GM18951 (cell line): ENCODE measurements at regions not wholly inside any gene's neighbourhood (a gene's known extent, or its start where the extent isn't known, plus 50 kb on each side); places are given as distances from the start of the nearest gene placed in this dataset.

Source experiments
- POLR2A ChIP-seq: IDR thresholded peaks from 4 replicates; pipeline ENCODE4 v1.6.1; 2011; ENCODE audit warnings: mild to moderate bottlenecking; ENCODE audit not compliant: insufficient read length, insufficient read depth; ENCODE audit errors: extremely low read depth
- in situ Hi-C: fragments of 300-500 bp; cut with MboI; formaldehyde crosslinking; loops from one replicate; pipeline ENCODE4 v1.12.0; 2022; ENCODE audit warnings: low sequenced_read_pairs, mixed read lengths, inconsistent platforms; ENCODE audit not compliant: unreplicated experiment

- in situ Hi-C loops, result no loop called here
- TF ChIP-seq POLR2A, result no peak
These were observed 258.4 kb upstream of the FAM83B start for GRCh38 chr6:54588176-54588575.

DNA sequence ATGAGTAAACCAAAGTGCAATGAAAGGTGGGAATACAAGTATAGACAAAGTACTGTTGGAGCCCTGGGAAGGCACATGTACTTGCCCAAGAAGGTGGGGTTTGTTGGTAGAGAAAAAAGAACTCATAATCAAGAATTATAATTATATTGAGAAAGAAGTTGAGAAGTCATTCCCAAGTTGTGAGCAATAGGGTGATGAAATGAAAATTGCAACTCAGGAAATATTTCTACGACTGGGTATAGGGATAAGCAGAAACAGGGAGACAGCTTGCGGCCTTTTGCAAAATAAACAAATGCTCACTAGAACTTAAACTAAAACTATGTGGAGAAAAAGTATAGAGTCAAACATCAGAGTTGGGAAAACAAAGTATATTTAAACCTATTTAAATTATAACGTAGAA is 250.7 kb upstream of the FAM83B start:
- in situ Hi-C loops, result no loop called here
- TF ChIP-seq POLR2A, result no peak

DNA sequence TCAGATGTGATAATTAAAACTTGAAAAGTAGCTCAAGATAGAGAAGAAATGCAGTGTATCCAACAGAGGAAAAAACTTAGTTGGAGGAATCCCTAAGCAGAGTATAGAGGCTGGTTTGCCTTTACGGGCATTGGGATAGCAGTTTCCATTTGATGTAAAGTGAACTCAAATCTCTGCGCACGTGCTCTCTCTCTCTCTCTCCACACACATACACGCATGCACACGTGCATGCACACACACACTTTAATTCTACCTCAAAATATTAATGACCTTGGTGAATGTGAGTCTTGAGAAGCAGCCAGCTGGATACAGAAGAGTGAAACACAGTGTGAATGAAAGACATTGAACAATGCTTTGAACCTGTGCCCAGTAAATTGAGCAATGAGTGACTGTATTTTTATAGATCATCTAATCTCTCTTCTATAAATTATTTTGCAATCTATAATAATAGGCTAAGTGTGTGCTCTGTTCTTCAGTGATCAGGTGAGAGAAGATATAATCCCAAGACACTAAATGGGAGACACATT is 247.7 kb upstream of the FAM83B start:
- in situ Hi-C loops, result no loop called here

GRCh38 chr6:54601600-54602300 is 244.8 kb upstream of the FAM83B start:
- no peak for TF ChIP-seq POLR2A
- in situ Hi-C loops, result no loop called here

More for the DNA sequence above, 247.7 kb upstream of the FAM83B start:
- no peak for TF ChIP-seq POLR2A

DNA sequence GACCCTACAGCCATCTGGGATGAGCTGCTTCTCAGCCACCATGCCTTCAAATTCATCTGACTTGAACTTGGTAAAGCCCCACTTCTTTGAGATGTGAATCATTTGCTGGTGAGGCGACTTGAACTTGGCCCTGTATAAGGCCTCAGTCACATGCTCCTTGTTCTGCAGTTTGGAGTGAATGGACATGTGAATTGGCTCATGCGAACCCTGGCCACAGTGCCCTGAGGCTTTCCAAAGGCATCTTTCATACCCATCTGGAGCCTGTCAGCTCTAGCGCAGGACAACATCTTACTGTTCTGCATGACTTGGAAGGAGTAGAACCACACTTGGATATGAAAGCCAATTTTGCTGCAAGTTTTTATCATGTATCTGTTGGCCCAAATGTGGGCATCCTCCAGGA is 244.0 kb upstream of the FAM83B start:
- TF ChIP-seq POLR2A, result no peak
- in situ Hi-C loops, result no loop called here

GRCh38 chr6:54609981-54610380 is 236.6 kb upstream of the FAM83B start:
- TF ChIP-seq POLR2A, result no peak
- in situ Hi-C loops, result no loop called here

DNA sequence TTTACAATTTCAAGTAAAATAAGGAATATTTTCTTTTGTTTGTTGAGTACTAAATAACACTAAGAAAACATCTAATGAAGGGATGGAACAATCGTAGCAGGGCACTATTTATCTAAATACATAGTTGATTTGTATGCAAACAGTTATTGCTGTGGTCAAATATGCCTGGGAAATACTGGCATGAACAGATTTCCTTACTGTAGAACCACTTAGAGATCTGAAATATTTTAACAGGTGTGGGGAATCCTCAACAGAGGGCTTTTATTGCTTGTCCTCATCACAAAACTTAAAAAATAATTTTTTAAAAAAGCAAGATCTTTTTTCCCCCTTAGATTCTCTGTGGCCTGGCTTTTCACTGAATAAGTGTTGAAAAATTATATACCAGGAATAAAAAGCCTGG is 233.0 kb upstream of the FAM83B start:
- in situ Hi-C loops, result no loop called here
- no peak for TF ChIP-seq POLR2A

DNA sequence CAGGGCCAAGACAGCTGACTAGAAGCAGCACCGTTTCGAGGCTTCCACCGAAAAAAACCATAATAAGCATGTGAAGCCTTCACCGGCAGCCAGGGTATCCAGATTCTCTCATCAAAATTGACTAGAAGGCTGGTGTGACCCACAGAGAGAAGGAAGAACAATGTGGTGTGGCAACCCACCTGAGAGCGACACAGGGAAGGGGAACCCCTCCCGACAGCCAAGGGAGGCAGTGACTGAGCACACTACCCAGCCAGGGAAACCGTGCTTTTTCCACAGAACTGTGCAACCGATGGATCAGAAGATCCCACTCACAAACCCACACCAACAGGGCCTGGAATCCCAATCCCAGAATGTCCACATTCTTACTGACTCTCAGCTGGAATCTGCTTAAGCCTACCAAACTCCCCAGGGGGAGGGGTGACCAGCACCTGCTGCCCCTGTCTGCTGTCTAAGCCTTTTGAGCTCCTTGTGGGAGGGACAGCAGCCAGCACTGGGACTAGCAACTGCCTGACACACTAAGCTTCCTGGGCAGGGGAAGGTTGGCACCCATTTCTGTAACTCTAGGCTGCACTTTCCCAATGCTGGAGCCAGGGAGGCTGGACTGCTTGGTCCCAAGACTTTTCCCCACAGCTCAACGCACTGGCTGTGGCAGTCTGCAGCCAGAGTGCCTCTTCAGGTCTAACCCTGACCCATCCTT is 231.9 kb upstream of the FAM83B start:
- in situ Hi-C loops, result no loop called here
- TF ChIP-seq POLR2A, result no peak

GRCh38 chr6:54617730-54618129 is 228.8 kb upstream of the FAM83B start:
- TF ChIP-seq POLR2A, result no peak
- in situ Hi-C loops, result no loop called here

- TF ChIP-seq POLR2A, result no peak
- in situ Hi-C loops, result no loop called here
These were observed 228.0 kb upstream of the FAM83B start for GRCh38 chr6:54618572-54618971.

DNA sequence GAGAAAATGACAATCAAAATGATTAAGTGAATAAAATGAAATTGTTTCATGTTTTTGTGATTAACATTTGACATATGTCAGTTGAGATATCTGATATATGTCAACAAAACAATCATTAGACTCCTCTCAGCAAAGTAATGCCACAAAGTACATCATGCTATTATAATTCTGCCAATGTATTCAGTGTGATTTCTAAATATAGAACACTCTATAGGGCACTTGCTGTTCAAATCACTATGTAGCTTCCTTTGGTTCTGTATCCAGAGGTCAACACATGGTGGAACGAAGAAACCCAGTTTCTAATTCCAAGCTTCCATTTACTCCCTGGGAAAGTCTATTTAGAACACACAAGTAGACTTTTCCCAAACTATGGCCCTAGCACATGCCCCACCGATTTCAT is 227.5 kb upstream of the FAM83B start:
- TF ChIP-seq POLR2A, result no peak
- in situ Hi-C loops, result no loop called here

GRCh38 chr6:54621285-54621684 is 225.3 kb upstream of the FAM83B start:
- TF ChIP-seq POLR2A, result no peak
- in situ Hi-C loops, result no loop called here

DNA sequence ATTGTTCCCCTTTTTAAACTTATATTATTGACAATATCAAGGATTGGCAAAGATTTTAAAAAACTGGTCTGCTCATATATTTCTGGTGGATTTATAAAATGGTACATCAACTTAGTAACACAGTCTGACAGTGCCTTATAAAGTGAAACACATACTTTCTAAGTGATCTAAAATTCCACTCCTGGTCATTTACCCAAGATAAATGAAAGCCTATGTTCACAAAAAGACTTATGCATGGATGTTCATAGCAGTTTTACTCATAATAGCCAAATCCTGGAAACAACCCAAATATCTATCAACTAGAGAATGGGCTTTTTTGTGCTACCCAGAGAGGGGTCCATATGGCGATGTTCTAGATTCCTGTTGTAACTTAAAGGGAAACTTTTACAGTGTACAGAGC is 222.4 kb upstream of the FAM83B start:
- in situ Hi-C loops, result no loop called here
- TF ChIP-seq POLR2A, result no peak

- in situ Hi-C loops, result no loop called here
- TF ChIP-seq POLR2A, result no peak
These were observed 221.8 kb upstream of the FAM83B start for GRCh38 chr6:54624779-54625178.
